ENCODE measurements at regions not wholly inside any gene's neighbourhood (a gene's known extent, or its start where the extent isn't known, plus 50 kb on each side); places are given as distances from the start of the nearest gene placed in this dataset.
A peak's percentile ranks its signal among the peaks of the same experiment; 100 is the strongest.

DNA sequence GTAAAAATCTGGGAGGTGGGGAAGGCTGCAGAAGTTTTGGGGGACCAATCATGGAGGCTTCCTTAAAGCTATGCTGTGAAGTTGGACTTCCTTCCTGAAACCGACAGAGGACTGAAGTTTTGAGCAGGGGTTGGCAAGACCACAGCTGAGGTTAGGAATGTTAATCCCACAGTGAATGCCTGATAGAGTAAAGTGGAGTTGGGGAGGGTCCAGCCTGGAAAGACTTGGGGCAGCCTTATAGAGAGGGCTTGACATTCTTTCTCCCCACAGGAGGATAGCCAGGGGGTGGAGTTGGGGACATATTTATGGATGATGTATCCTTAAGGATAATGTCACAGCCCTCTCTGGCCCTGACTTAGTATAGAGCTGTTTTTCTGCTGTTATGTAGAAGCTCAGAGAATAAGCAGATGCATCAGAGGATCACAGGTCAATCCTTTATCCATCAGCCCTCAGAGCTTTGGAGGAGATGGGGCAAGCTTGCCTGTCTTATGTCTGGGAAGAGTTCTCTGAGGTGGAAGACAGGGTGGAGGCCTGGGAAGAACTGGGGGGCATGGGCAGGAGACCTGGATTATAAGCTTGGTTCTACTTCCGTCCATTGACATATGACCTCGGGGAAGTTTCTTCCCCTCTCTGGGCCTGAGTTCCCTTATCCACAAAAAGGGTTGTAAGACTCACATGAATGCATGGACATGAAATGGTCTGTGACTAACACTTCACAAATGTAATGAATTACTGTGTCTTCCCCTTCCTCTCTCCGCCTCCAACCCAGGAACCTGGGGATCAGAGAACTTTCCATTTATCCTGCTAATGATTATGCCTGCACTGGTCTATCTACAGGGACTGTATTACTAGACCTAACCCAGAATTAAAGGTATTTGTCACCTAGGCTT, 317.8 kb downstream of the MIAT start:
- DNase-seq = no peak

DNA sequence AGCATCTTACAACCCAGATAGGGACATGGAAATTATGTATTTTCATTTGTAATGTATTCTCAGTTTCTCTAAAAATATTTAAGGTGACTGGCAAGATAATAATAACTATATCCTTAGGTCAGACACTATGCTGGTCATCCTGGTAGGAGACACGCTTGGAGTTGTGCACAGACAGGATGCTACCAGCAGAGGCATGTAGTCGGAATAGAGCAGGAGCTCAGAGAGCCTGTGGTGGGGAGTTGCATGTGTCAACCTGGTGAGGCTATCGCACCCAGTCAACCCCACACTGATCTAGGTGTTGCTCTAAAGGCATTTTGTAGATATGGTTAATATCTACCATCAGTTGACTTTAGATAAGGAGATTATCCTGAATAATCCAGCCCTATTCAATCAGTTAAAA, 318.5 kb downstream of the MIAT start:
- no peak for DNase-seq

DNA sequence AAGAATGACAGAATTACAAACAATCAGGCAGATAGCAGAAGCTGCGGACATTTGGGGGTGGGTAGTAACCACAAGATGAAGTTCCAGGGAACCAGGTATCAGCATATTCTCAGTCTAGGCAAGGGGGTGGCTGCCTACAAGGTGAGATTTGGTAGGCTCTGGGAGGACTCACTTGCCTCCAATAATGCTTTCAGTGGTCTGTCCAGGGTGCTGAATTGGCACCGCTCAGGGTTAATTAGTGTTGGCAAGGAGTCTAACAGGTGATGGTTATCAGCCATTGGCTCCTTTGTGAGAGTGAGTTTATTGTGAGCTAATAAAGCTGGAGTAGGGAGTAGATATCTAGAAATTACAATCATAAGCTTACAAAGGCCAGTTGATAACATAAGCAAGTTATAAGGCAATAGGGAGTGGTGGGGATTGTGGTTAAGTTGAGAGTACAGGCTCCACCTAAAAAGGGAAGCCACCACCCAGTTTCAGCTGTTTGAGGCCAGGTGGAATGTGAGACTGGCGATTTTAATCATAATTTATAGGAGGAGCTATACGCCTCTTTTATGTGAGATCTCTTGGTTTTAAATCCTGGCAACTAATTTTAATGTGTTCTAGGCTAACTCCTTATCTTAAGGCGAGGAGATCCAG, 320.5 kb downstream of the MIAT start:
- DNase-seq = no peak

DNA sequence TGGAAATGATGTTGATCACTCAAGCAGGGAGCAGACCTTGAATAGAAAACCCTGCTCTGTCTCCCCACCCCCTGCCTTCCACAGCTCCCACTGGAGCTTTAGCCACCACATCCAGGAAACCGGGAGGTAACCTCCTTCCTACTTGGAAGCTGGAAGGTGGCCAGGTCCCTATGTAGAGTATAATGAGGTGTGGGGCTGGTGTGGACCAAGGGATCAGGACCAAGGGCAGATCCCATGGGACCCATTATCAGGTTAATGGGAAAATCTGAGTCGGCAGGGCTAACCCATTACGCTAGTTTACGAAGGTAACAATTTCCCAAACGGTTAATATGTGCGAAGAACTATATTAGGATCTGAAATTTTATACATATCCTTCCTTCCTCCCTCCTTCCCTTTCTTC, 321.9 kb downstream of the MIAT start:
- DNase-seq = no peak

DNA sequence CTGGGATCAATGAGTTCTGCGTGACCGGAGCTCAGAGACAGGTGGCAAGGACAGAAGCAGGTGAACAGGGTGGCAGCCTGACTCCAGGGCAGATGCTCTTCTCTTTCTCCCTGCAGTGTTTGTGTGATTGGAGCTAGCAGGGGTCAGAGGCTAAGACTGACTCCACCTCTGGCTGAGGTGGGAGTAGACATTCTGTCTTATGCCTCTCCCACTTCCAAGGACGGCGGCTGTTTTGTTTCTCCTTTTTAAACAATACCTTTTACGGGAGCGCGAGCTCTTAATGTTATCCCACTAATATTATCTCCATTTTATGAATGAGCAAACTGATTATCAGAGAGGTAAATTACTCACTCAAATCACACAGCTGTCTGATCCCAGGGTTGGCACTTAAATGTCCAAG, 323.7 kb downstream of the MIAT start:
- DNase-seq = no peak

DNA sequence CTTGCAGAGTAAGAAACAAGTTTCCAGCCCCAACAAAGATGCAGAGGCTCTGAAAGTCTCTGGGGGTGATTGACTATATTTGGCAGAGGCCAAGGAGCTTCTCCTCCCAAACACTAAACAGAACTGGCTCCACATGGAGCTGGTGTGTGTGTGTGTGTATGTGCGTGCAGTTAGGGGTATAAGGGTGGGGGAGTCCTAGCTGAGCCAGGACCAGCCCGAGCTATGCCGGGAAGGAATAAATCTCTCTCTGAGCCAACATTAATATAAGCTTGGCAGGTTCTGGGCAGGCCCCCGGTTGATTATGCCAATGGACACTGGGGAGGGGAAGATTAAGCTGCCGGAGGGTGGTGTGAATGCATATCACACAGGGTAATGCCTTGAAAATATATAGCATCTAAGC, 324.2 kb downstream of the MIAT start:
- no peak for DNase-seq

DNA sequence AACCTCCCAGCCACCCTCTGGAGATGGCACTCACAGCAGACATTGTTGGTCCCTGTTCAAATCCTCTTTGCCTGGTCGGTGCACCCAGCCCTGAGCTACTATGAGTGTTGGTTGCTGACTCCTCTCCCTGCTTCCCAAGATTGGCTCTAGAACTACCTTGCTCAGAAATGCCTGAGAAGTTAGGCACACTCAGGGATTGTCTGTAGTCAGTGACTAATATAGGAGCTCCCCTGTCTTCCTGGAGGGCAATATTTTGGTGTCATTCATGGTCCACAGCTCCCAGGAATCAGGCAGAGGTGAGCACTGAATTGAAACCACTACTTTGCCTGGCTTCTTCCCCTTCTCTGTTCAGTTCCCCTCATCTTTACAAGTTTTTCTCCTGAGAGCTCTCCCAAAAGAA, 325.9 kb downstream of the MIAT start:
- no peak for DNase-seq

DNA sequence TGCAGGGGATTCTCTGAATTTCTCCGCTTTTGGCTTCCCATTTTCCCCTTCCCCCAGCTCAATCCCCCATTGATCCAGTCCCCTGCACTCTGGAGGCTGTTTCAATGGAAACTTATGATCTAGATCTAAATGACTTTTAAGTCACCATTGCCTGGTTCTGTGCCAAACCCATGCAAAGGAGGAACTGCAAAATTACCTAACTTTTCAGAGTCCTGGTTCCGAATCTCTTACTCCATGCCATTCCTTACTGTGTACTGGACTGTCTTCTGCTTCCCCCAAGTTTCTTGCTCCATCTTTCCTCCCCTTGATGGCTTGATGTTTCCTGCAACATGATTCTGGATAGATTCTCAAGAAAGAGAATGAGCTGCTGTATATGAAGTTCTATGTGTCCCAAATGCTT, 327.8 kb downstream of the MIAT start:
- DNase-seq = no peak

DNA sequence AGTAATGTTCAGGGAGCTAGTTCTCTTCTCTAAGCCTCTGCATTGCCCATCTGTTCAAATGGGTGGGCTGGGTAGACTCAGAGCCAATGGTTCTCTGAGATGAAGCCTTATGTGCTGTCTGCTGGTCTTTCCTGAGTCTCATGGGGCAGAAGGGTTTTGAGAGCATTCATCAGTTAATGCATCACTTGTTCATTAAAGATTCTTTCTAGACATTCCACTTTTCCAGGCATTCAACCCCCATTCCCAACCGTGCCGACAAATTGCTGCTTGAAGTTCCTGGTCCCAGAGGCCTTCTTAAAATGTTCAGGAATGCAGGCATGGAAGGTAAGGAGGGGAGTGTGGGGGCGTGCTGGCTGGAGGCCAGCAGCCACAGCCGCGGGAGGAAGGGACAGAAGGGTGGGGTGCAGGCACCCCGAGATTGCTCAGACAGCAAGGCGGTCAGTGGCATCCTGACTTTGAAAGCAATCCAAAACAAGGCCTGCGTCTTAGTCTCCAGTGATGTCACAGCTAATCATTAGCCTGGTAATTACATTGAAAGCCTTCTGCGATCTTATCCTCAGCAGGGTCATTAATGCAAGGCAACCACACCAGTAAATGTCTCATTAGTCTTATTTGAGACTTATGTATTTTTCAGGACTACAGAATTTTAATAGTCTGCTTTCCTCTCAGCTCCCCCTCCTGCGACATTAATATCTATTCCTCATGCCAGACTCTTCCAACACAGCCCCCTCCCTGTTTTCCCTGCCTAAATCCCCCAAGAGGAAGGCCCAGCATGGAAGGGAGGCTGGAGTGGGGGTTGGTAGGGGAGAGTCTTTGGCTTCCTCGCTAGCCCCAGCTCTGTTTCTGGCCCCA, 328.8 kb downstream of the MIAT start:
- DNase-seq = peak; percentile 77

DNA sequence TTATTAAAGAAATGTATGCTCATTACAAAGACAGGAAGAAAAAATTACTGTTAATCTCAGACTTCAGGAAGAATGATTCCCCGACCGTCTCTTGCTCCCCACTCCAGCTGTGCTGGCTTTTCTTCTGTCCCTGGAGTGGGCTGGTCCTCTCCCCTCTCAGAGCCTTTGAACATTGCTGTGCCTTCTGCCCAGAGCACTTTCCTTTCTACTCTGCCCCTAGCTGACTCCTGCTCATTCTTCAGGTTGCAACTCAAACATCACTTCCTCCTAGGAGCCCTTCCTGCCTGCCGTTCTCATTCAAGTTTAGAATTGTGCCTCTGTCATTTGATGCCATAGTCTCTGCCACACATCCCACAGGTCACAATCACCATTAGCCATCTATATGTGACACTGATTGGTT, 329.5 kb downstream of the MIAT start:
- no peak for DNase-seq

DNA sequence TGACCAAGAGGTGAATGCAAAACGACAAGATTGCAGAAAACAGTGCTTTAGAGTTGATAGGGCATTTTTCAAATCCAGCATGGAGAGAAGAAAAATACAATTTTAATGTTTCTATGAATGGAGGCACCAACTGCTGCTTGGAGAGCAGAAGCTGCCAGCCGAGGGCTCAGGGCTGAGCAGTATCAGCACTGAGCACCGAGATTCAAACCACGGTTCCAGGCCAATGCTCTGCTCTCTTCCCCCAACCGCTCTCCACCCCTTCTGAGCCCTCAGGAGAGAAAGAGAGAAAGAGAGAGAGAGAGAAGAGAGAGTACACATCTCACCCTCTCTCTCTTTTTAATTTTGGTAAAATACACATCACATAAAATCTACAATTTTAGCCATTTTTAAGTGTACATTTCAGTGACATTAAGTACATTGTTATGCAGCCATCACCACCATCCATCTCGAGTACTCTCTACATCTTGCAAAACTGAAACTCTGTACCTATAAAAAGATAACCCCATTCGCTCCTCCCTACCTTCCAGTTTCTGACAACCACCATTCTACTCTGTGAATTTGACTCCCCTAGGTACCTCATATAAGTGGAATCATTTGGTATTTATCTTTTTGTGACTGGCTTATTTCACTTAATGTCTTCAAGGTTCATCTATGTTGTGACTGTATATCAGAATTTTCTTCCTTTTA, 333.3 kb downstream of the MIAT start:
- DNase-seq = no peak

DNA sequence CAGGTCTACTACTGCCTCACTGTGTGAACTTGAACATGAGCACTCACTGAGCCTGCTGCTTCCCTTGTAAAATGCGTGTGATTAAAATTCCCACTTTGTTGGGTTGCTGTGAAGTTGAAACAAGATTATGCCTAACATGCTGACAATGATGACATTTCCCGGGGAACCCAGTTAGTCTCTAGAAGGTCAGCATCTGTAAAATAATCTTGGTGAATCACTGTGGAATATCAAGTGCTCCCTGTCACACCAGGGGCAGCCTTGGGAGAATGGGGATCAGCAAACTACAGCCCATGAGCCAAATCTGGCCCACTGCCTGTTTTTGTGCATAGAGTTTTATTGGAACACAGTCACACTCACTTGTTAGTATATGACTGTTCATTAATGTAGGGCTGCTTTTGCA, 335.2 kb downstream of the MIAT start:
- DNase-seq = no peak

DNA sequence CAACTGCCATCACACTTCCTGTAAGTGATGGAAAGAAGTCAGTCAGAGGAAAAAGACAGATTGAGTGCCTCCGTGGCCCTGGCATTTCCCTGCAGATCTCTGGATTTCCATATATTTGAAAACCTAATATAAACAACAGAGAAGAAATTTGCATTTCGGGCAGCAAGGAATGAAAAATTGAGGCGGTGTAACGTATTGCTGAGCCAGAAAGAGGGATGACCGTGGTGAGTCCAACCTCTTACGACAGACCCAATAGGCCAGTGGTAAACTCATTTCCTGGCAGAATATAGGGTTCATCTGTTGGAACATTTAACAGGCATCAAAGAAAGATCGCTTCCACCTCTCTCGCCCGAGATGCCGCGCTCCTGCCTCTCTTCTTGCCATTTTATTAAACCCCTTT, 336.5 kb downstream of the MIAT start:
- DNase-seq = no peak

DNA sequence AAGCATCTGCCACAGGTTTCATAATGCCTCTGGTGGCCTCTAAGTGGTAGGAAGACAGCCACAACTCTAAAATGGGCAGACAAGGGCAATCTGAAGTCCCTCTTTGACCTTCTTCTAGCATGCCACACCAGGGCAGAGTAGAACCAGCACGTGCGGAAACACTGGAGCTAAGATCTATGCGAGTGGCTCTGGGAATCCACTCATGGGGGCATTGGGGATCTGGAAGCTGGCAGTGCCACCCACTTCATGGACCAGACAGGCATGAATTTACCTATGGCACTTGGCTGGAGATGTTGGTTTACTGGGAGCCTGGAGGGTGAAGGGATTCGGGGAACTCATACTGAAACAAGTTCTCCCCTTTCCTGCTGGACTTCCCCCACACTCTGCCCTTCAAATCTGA, 337.4 kb downstream of the MIAT start:
- no peak for DNase-seq

DNA sequence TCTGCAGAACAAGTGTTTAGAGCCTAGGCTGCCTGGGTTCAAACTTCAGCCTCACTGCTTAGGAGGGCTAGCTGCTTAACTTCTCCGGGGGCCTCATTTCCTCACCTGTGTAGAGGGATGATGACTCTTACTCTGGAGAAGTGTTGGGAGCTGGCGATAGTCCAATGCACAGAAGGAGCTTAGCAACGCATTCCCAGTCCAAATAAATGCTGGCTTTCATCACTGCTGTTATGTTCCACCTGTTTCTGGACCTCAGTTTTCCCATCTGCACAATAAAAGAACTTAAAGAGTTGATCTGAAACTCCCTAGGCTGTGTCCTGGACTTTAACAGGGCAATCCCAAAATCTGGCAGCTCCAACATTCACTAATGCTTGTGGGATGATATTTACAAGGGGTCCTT, 337.8 kb downstream of the MIAT start:
- DNase-seq = peak; percentile 17

DNA sequence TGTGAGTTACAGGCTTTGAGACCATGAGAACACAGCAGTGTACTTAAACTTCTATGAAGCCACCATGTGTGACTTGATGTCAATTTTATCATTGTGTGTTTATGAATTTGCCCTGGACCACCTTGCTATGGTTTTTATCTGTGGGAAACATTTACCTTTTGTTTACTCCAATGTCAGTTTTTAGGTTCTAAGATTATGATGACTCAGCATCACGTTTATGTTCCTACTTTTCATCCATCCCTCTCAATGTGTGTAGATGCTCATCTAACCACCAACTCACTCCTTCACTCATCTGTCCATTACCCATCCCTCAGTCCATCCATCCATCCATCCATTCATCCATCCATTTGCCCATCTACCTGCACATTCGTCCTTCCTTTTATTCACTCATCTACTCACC, 338.8 kb downstream of the MIAT start:
- DNase-seq = no peak

DNA sequence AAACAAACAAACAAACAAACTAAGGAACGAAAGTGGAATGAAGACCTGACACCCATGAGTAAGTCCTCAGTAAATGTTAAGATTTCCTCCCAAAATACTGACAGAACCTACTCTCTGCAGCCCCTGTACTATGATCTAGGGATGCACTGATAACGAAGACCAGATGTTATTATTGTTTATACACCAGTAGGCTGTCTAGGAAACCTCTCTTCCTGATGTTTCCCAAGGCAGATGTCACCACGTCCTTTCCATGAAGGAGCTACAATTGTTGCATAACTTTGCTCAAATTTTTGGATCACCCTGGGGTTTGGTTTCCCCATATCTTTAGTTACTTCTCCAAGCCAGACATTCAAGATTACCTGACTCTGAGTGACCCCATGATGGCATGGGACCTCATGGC, 340.7 kb downstream of the MIAT start:
- DNase-seq = peak; percentile 18

DNA sequence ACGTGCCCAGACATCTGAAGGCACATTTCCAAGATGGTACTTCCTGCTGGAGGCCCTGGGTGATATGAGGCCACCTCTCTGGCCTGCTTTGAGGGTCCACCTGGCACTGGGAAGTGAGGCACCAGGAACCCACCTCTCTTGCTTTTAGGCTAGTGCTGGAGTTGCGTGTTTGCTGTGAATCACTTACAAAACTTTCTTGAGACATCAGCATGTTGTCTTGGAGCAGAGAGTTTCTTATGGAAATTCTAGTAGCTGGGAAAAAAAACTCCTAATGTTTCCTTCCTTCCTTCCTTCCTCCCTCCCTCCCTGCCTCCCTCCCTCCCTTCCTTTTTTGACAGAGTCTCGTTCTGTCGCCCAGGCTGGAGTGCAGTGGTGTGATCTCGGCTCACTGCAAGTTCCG, 341.3 kb downstream of the MIAT start:
- no peak for DNase-seq

DNA sequence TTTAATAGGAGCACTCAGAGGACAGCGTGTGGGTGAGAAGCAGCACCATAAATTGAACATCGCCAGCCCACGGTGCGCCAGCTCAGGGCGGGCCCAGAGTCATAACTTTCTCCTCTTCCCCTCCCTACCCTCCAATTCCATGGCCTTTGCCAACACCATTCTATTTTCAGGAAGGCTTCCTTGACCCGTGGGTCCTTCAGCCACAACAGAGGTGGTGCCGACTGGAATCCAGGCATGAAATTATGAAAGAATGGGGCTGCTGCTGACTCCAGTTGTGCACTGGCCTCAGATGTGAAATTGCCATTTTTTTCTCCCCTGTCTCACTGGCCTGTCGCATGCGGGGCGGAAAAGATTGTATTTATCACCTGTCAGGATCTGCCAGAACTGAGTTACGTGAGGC, 345.9 kb downstream of the MIAT start:
- peak; percentile 41 for DNase-seq

DNA sequence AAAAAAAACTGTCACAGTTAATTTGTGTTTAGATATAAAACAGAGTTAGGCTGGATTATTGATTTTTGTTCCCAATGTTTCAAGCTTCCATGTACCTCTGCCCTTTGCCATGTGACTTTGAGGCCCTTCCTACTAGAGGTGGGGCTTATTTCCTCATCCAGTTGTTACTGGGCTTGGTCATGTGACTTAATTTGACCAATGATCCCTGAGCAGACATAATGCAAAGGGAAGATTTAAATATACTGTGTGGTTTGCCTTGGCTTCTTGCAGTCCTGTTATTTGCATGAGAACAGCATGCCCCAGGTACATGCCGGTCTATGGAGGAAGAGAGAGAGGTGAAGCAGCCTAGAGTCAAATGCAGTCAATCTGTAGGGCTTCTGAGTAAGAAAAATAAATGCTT, 347.0 kb downstream of the MIAT start:
- DNase-seq = no peak

DNA sequence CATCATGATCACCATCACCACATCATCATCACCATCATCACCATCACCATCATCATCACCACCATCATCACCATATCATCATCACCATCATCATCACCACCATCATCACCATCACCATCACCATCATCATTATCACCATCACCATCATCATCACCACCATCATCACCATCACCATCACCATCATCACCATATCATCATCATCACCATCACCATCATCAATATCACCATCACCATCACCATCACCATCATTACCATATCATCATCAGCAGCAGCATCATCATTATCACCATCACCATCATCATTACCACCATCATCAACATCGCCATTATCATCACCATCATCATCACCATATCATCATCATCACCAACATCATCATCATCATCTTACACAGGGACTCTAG, 351.1 kb downstream of the MIAT start:
- no peak for DNase-seq

DNA sequence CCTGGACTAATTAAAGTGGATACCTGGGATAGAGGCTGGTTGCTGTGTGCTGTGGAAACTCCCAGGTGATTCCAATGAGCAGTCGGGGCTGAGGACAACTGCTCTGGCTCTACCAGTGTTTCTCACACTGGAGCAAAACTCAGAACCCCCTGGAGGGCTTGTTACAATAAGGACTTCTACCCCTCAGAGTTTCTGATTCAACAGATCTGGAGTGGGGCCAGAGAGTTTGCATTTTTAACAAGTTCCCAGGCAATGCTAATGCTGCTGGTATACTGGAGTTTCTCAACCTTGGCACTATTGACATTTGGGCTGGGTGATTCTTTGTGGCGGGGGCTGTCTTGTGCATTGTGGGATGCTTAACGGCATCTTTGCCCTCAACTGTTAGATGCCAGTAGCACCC, 353.7 kb downstream of the MIAT start:
- DNase-seq = no peak

DNA sequence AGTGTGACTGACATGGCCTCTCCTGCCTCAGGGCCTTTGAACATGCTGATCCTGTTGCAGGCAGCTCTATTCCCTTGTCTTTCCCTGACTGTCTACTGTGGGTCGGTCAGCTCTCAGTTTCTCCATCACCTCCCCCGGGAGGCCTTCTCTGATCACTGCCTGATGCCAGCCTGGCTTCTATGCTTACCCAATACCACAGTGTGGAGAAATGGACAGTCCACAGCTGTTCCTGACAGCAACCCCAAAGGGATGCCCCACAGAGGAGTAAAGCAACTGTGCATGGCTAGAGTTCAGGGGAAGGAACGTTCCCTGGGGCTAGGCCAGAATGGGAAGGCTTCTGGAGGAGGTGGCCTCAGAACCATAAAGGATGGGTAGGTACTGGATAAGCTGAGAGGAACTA, 354.3 kb downstream of the MIAT start:
- no peak for DNase-seq

All from eye (tissue), 1 donor.